Psoas muscle (tissue), 7 donors: ENCODE measurements at regions not wholly inside any gene's neighbourhood (a gene's known extent, or its start where the extent isn't known, plus 50 kb on each side); places are given as distances from the start of the nearest gene placed in this dataset.

Source experiments
- ATAC-seq, 4 donors: fragments of 200-7000 bp; cut with Tn5 transposase; one replicate each; pipeline ENCODE4 v1.9.1; 2020; ENCODE audit warnings: moderate library complexity in 3 of 4, mild to moderate bottlenecking in 2 of 4
- DNase-seq, 2 donors: peaks; one replicate each; pipeline ENCODE4 v3.0.0-alpha.2; 2020
- H3K27ac ChIP-seq: fragments of 200-600 bp; one replicate; pipeline ENCODE4 v1.8.0; 2022
- H3K27me3 ChIP-seq, 3 donors: fragments of 200-600 bp in 1 of 3; one replicate each; pipeline versions ENCODE4 v1.6.1 to v1.8.0; 2013 to 2022; ENCODE audit warnings: low read length in 2 of 3, mild to moderate bottlenecking in 2 of 3, moderate library complexity in 1 of 3; ENCODE audit not compliant: insufficient read depth in 3 of 3
- H3K36me3 ChIP-seq, 2 donors: fragments of 200-600 bp in 1 of 2; one replicate each; pipeline versions ENCODE4 v1.6.1 to v1.8.0; 2013 to 2022; ENCODE audit warnings: low read depth in 1 of 2, mild to moderate bottlenecking in 1 of 2, moderate library complexity in 1 of 2; ENCODE audit not compliant: insufficient read depth in 1 of 2
- H3K4me1 ChIP-seq: fragments of 200-600 bp; one replicate; pipeline ENCODE4 v1.8.0; 2022
- H3K4me3 ChIP-seq: fragments of 200-600 bp; one replicate; pipeline ENCODE4 v1.8.0; 2022; ENCODE audit warnings: mild to moderate bottlenecking
- H3K9me3 ChIP-seq: fragments of 200-600 bp; one replicate; pipeline ENCODE4 v1.8.0; 2022
- WGBS, 3 donors: extraction: QIAGEN DNeasy Blood & Tissue Kit; methylation state at CpG; one replicate each; pipeline versions ENCODE4 v1.1.6 to v1.1.7; 2013; 5-methylcytosine and 5-hydroxymethylcytosine counted together
- intact Hi-C, 2 donors: fragments of 100-400 bp; cut with DNase I; formaldehyde crosslinking; loops; one replicate each; pipeline versions ENCODE4 v1.11.0 to v1.14.2; 2022
- TF ChIP-seq, protein P1 (sequence below): fragments of 200-600 bp; IDR thresholded peaks from one replicate; pipeline ENCODE4 v1.8.0; 2022; ENCODE audit warnings: antibody characterized with exemption
- donor health status: healthy with polysubstance abuse.
- donor health status: DM: no; HTN: no; CAD: no; lungs with moderate emphysema.
- donor health status: Bipolar disorder and iron deficiency.
- donor health status: healthy.
- donor health status: DM: yes; HTN: yes; CAD: no.
- donor health status: DM: no; HTN: no; CAD: no.
- donor health status: DM: yes; HTN: yes; CAD: no.

DNA sequence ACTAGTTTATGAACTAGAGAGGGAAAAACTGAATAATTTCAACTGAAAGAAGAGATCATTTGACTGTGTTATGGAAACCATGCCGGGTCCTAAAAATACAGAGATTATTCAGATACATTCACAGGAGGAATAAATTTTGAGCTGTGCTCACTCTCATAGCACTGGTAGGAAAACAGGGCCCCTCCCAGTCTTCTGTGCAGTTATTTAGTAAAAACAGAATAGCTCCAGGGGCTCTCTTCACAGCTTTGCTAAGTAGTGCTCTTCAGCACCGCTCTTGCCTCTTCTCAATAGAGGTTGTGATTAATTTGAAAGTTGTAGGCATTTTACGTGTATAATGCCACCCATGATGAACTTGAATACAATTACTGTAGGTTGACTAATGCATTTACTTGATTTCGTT, 435.9 kb upstream of the PDE3A start:
- DNase-seq (no peak), ATAC-seq (no peak)
- TF ChIP-seq, protein P1, sequence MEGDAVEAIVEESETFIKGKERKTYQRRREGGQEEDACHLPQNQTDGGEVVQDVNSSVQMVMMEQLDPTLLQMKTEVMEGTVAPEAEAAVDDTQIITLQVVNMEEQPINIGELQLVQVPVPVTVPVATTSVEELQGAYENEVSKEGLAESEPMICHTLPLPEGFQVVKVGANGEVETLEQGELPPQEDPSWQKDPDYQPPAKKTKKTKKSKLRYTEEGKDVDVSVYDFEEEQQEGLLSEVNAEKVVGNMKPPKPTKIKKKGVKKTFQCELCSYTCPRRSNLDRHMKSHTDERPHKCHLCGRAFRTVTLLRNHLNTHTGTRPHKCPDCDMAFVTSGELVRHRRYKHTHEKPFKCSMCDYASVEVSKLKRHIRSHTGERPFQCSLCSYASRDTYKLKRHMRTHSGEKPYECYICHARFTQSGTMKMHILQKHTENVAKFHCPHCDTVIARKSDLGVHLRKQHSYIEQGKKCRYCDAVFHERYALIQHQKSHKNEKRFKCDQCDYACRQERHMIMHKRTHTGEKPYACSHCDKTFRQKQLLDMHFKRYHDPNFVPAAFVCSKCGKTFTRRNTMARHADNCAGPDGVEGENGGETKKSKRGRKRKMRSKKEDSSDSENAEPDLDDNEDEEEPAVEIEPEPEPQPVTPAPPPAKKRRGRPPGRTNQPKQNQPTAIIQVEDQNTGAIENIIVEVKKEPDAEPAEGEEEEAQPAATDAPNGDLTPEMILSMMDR: no peak
- no peaks in the 10 kb centered on the region for H3K9me3 ChIP-seq
- 94 to 97% (median 95%) methylated on average over 4 of the region's 4 CpGs for WGBS, 3 donors
- H3K27ac ChIP-seq: no peak overlapping the region
- H3K4me3 ChIP-seq: no peak overlapping the region
- no peaks in the 10 kb centered on the region for H3K4me1 ChIP-seq
- intact Hi-C loops: no loop called here
- no peaks in the 10 kb centered on the region for H3K36me3 ChIP-seq
- no peaks in the 10 kb centered on the region for H3K27me3 ChIP-seq

DNA sequence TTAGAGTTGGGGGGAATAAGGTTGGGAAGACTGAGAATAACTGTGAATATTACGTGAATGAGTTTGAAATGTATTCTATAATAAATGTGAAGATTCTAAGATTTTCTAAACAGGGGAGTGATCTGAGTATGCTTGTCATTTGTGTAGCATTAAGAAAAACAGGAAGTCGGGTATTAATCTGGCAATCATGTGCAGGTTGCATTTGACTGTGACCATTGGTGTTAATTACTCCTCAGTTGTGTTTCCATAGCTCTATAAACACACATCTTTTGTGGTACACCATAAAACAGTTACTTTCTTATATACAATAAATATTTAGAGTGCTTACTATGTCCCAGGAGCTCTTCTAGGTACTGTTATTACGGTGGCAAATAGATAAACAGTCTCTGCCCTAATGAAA, 434.4 kb upstream of the PDE3A start:
- Histone ChIP-seq H3K27ac (no peak overlapping the region), H3K36me3 (no peaks in the 10 kb centered on the region), H3K4me1 (no peaks in the 10 kb centered on the region), H3K27me3 (no peaks in the 10 kb centered on the region), H3K9me3 (no peaks in the 10 kb centered on the region), H3K4me3 (no peak overlapping the region)
- intact Hi-C loops: no loop called here
- TF ChIP-seq, protein P1: no peak
- no peak for ATAC-seq
- no peak for DNase-seq
- 87 to 93% (median 93%) methylated on average over 3 of the region's 3 CpGs for WGBS, 3 donors

GRCh38 chr12:19937161-19937560, 431.2 kb upstream of the PDE3A start:
- intact Hi-C loops: no loop called here
- no peak overlapping the region for H3K27ac ChIP-seq
- DNase-seq (no peak), ATAC-seq (no peak)
- H3K4me3 ChIP-seq: no peak overlapping the region
- TF ChIP-seq, protein P1: no peak
- 83 to 86% (median 83%) methylated on average over 6 of the region's 6 CpGs for WGBS, 3 donors
- no peaks in the 10 kb centered on the region for H3K27me3 ChIP-seq
- no peaks in the 10 kb centered on the region for H3K36me3 ChIP-seq
- no peaks in the 10 kb centered on the region for H3K4me1 ChIP-seq
- no peaks in the 10 kb centered on the region for H3K9me3 ChIP-seq

DNA sequence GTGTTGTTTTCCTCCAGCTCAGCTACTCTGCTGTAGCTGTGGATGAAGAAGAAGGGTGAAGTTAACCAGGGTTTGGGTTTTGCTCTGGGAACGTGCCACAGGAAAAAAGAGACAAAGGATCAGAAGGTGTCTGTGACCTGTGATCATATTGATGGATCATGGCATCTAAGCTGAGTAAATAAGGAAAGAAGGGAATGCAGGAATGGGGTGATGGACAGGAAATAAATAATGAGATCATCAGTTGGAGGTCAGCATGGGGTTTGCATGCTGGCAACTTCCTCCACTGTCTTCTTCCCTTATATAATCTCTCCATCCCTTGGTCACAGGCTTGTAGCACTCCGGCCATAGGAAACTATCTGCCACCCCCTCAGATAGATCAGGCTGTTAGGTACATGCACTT, 430.3 kb upstream of the PDE3A start:
- DNase-seq: no peak

DNA sequence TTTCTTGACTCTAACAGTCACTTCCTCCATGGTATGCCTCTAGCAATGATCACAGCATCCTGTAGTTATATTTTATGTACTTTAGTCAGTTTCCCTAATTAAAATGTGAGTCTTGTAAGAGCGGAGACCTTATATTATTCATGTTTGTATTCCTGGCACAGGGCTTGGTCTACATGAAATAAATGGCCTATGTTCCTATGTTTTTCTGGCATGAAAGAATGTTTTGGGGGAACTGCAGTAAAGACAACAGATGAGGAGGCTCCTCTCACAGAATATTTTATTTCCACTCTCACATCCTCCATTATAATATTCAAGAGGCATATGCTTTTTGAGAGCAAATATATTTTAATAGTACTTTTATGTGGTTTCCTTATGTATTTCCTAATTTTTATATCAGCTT, 429.8 kb upstream of the PDE3A start:
- 86 to 92% (median 89%) methylated on average over 1 of the region's 1 CpG for WGBS, 3 donors
- TF ChIP-seq, protein P1: no peak
- H3K36me3 ChIP-seq: no peaks in the 10 kb centered on the region
- H3K27me3 ChIP-seq: no peaks in the 10 kb centered on the region
- intact Hi-C loops: no loop called here
- H3K4me1 ChIP-seq: no peaks in the 10 kb centered on the region
- DNase-seq: no peak
- ATAC-seq: no peak
- H3K9me3 ChIP-seq: no peaks in the 10 kb centered on the region
- no peak overlapping the region for H3K27ac ChIP-seq
- no peak overlapping the region for H3K4me3 ChIP-seq

More for the DNA sequence above, 430.3 kb upstream of the PDE3A start:
- H3K4me3 ChIP-seq: no peak overlapping the region
- intact Hi-C loops: no loop called here
- no peaks in the 10 kb centered on the region for H3K36me3 ChIP-seq
- no peak overlapping the region for H3K27ac ChIP-seq
- no peaks in the 10 kb centered on the region for H3K27me3 ChIP-seq
- TF ChIP-seq, protein P1: no peak
- no peaks in the 10 kb centered on the region for H3K4me1 ChIP-seq
- H3K9me3 ChIP-seq: no peaks in the 10 kb centered on the region
- ATAC-seq: no peak
- 81 to 85% (median 83%) methylated on average over 2 of the region's 2 CpGs for whole genome bisulfite sequencing, 3 donors
